ENCODE measurements at regions not wholly inside any gene's neighbourhood (a gene's known extent, or its start where the extent isn't known, plus 50 kb on each side); places are given as distances from the start of the nearest gene placed in this dataset.

GRCh38 chr15:81942157-81942556 lies 103.7 kb downstream of the MEX3B start (continued):
- TF ChIP-seq ZNF140 (CRISPR knock-in tag; IDR thresholded peaks at IDR 0.05) (no peak), PURB (CRISPR knock-in tag; IDR thresholded peaks at IDR 0.05; ENCODE audit: low read depth) (no peak), RERE (CRISPR knock-in tag; IDR thresholded peaks at IDR 0.05; ENCODE audit: borderline replicate concordance) (no peak), CHD2 (IDR thresholded peaks at IDR 0.05; ENCODE audit: low read depth, low read length) (no peak), ZNF766 (CRISPR knock-in tag; conservative IDR thresholded peaks at IDR 0.05) (peak; percentile 87), CHD7 (IDR thresholded peaks at IDR 0.05; ENCODE audit: low read depth, low read length) (no peak), ZBTB7A (IDR thresholded peaks at IDR 0.05; ENCODE audit: borderline replicate concordance, control insufficient read depth, low read depth, low read length) (no peak), ID3 (CRISPR knock-in tag; IDR thresholded peaks at IDR 0.05) (no peak), ID3 (tag; IDR thresholded peaks at IDR 0.05) (peak; percentile 78; the same call in 1 of the 2 replicates), NONO (IDR thresholded peaks at IDR 0.05; ENCODE audit: low read depth in 2 of 2, low read length in 1 of 2) (no peak), ZNF12 (CRISPR knock-in tag; IDR thresholded peaks at IDR 0.05) (no peak), STAT5A (IDR thresholded peaks at IDR 0.05; ENCODE audit: borderline replicate concordance, low read length) (peak; percentile 86)
